Smooth muscle cell (in vitro differentiated cells): ENCODE measurements at regions not wholly inside any gene's neighbourhood (a gene's known extent, or its start where the extent isn't known, plus 50 kb on each side); places are given as distances from the start of the nearest gene placed in this dataset.

Experiments
- DNase-seq: peaks from one replicate; lab custom pipeline; 2025; ENCODE audit not compliant: unreplicated experiment; lab: John Stamatoyannopoulos, UW
- H2AFZ ChIP-seq: fragments of 200-600 bp; sonication (generic); 2 replicates; pipeline ENCODE4 v1.6.0; 2016; ENCODE audit warnings: antibody characterized with exemption, low read depth, mild to moderate bottlenecking
- H3F3A ChIP-seq: fragments of 200-600 bp; sonication (generic); 2 replicates; pipeline ENCODE4 v1.6.0; 2017; ENCODE audit warnings: antibody characterized with exemption, low read depth
- H3K27ac ChIP-seq: fragments of 200-600 bp; sonication (generic); 2 replicates; pipeline ENCODE4 v1.5.1; 2016; ENCODE audit warnings: low read depth, mild to moderate bottlenecking
- H3K27me3 ChIP-seq: fragments of 200-600 bp; sonication (generic); 2 replicates; pipeline ENCODE4 v1.6.1; 2016; ENCODE audit warnings: low read depth, mild to moderate bottlenecking
- H3K36me3 ChIP-seq: fragments of 200-600 bp; sonication (generic); 2 replicates; pipeline ENCODE4 v1.5.1; 2016; ENCODE audit warnings: low read depth
- H3K4me1 ChIP-seq: fragments of 200-600 bp; sonication (generic); 2 replicates; pipeline ENCODE4 v1.5.1; 2016; ENCODE audit warnings: low read depth
- H3K4me2 ChIP-seq: fragments of 200-600 bp; sonication (generic); 2 replicates; pipeline ENCODE4 v1.6.0; 2016; ENCODE audit warnings: mild to moderate bottlenecking
- H3K4me3 ChIP-seq: fragments of 200-600 bp; sonication (generic); 2 replicates; pipeline ENCODE4 v1.5.1; 2016; ENCODE audit warnings: mild to moderate bottlenecking
- H3K79me2 ChIP-seq: fragments of 200-600 bp; sonication (generic); 2 replicates; pipeline ENCODE4 v1.6.0; 2016; ENCODE audit warnings: low read depth, mild to moderate bottlenecking
- H3K9ac ChIP-seq: fragments of 200-600 bp; sonication (generic); 2 replicates; pipeline ENCODE4 v1.6.0; 2016; ENCODE audit warnings: low read depth
- H3K9me3 ChIP-seq: fragments of 200-600 bp; sonication (generic); replicated peaks from 2 replicates; pipeline ENCODE4 v1.5.1; 2016; ENCODE audit warnings: low read depth
- H4K20me1 ChIP-seq: fragments of 200-600 bp; sonication (generic); 2 replicates; pipeline ENCODE4 v1.6.0; 2016; ENCODE audit warnings: low read depth
- CTCF ChIP-seq: fragments of 200-600 bp; sonication (generic); IDR thresholded peaks from 2 replicates; pipeline ENCODE4 v1.5.1; 2017; ENCODE audit warnings: borderline replicate concordance, mild to moderate bottlenecking, antibody characterized with exemption; ENCODE audit not compliant: insufficient read depth, poor library complexity, severe bottlenecking
- WGBS: methylation state at CpG from one replicate; pipeline ENCODE4 v1.1.7; 2016; ENCODE audit warnings: low lambda C conversion rate; 5-methylcytosine and 5-hydroxymethylcytosine counted together

GRCh38 chr2:35292199-35292598 lies 1063.4 kb upstream of the CRIM1 start:
- no peaks in the 10 kb centered on the region for H3K27me3 ChIP-seq
- no peak overlapping the region for H3K27ac ChIP-seq
- H3K9ac ChIP-seq, result no peak overlapping the region
- no peaks in the 10 kb centered on the region for H3K79me2 ChIP-seq
- H3K4me2 ChIP-seq, result no peak overlapping the region
- DNase-seq, result no peak
- peaks cover 9% of the 10 kb centered on the region for H3K4me1 ChIP-seq
- no peaks in the 10 kb centered on the region for H3F3A ChIP-seq
- WGBS, result 94% methylated on average over 2 of the region's 2 CpGs
- no peaks in the 10 kb centered on the region for H3K36me3 ChIP-seq
- no peaks in the 10 kb centered on the region for H4K20me1 ChIP-seq
- no peaks in the 10 kb centered on the region for H3K9me3 ChIP-seq
- H3K4me3 ChIP-seq, result no peak overlapping the region
- no peak overlapping the region for H2AFZ ChIP-seq
- TF ChIP-seq CTCF, result no peak

GRCh38 chr2:35281702-35282101 lies 1073.9 kb upstream of the CRIM1 start:
- no peak for TF ChIP-seq CTCF
- WGBS, result 89% methylated on average over 3 of the region's 3 CpGs
- H3K9me3 ChIP-seq, result no peaks in the 10 kb centered on the region
- no peak overlapping the region for H3K9ac ChIP-seq
- H3K4me3 ChIP-seq, result no peak overlapping the region
- no peak overlapping the region for H2AFZ ChIP-seq
- no peak overlapping the region for H3K4me2 ChIP-seq
- no peak overlapping the region for H3K27ac ChIP-seq
- H3K27me3 ChIP-seq, result no peaks in the 10 kb centered on the region
- no peaks in the 10 kb centered on the region for H3K4me1 ChIP-seq
- no peaks in the 10 kb centered on the region for H4K20me1 ChIP-seq
- H3K79me2 ChIP-seq, result no peaks in the 10 kb centered on the region
- H3F3A ChIP-seq, result no peaks in the 10 kb centered on the region
- no peak for DNase-seq
- no peaks in the 10 kb centered on the region for H3K36me3 ChIP-seq

DNA sequence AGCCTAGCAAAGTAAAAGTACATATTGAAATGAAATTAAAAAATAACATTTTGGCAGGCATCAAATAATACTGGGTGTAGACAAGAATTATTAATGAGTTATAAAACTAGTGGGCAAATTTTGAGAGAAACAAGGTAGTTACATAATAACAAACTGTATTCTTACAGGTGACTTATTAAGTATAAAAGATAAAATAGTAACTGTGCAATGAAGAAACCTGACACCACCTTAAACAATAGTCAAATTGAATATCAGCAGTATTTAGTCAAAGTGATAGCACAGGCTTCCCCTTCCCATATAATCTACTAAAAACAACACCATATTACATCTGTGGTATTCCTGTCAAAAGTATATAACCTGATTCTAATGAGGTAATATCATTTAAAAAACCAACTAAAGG lies 1099.8 kb upstream of the CRIM1 start:
- Histone ChIP-seq H3K36me3 (no peaks in the 10 kb centered on the region), H3K27ac (no peak overlapping the region), H3K9me3 (no peaks in the 10 kb centered on the region), H3F3A (no peaks in the 10 kb centered on the region), H3K79me2 (no peaks in the 10 kb centered on the region), H2AFZ (no peak overlapping the region), H4K20me1 (no peaks in the 10 kb centered on the region), H3K27me3 (no peaks in the 10 kb centered on the region), H3K9ac (no peak overlapping the region), H3K4me3 (no peak overlapping the region), H3K4me2 (no peak overlapping the region), H3K4me1 (no peaks in the 10 kb centered on the region)
- no peak for TF ChIP-seq CTCF
- DNase-seq, result no peak

GRCh38 chr2:35251156-35251555 lies 1104.4 kb upstream of the CRIM1 start:
- H2AFZ ChIP-seq, result no peak overlapping the region
- H3K9ac ChIP-seq, result no peak overlapping the region
- no peaks in the 10 kb centered on the region for H3F3A ChIP-seq
- no peak for DNase-seq
- H3K27ac ChIP-seq, result no peak overlapping the region
- H3K79me2 ChIP-seq, result no peaks in the 10 kb centered on the region
- no peak for TF ChIP-seq CTCF
- no peaks in the 10 kb centered on the region for H3K9me3 ChIP-seq
- 86% methylated on average over 3 of the region's 3 CpGs for WGBS
- no peaks in the 10 kb centered on the region for H3K36me3 ChIP-seq
- H3K4me1 ChIP-seq, result no peaks in the 10 kb centered on the region
- no peak overlapping the region for H3K4me3 ChIP-seq
- no peaks in the 10 kb centered on the region for H4K20me1 ChIP-seq
- H3K4me2 ChIP-seq, result no peak overlapping the region
- no peaks in the 10 kb centered on the region for H3K27me3 ChIP-seq
